NT2/D1 (cell line): ENCODE measurements at regions not wholly inside any gene's neighbourhood (a gene's known extent, or its start where the extent isn't known, plus 50 kb on each side); places are given as distances from the start of the nearest gene placed in this dataset.

Source experiments
- DNase-seq: peaks from one replicate; pipeline ENCODE4 v3.0.0-alpha.2; 2011; ENCODE audit warnings: low read depth, low spot score
- H3K27me3 ChIP-seq: 2 replicates; pipeline ENCODE4 v1.6.0; 2011; ENCODE audit warnings: mild to moderate bottlenecking; ENCODE audit not compliant: insufficient read length, insufficient read depth
- H3K36me3 ChIP-seq: 2 replicates; pipeline ENCODE4 v1.6.1; 2011; ENCODE audit warnings: mild to moderate bottlenecking, low read length, mixed read lengths; ENCODE audit not compliant: insufficient read depth, insufficient read length
- H3K4me1 ChIP-seq: 2 replicates; pipeline ENCODE4 v1.5.1; 2011; ENCODE audit not compliant: insufficient read depth, insufficient read length
- H3K4me3 ChIP-seq: 2 replicates; pipeline ENCODE4 v1.5.1; 2011; ENCODE audit warnings: low read depth; ENCODE audit not compliant: insufficient read length
- H3K9ac ChIP-seq: 2 replicates; pipeline ENCODE4 v1.6.0; 2011; ENCODE audit warnings: low read depth; ENCODE audit not compliant: insufficient read length
- H3K9me3 ChIP-seq: 2 replicates; pipeline ENCODE4 v1.5.1; 2011; ENCODE audit warnings: mild to moderate bottlenecking, low read length; ENCODE audit not compliant: insufficient read depth
- SUZ12 ChIP-seq: IDR thresholded peaks from 2 replicates; pipeline ENCODE4 v1.6.1; 2011; ENCODE audit not compliant: insufficient read length, insufficient read depth; ENCODE audit errors: extremely low read depth
- YY1 ChIP-seq: IDR thresholded peaks from 2 replicates; pipeline ENCODE4 v1.6.1; 2011; ENCODE audit not compliant: insufficient read length, insufficient read depth
- ZNF274 ChIP-seq: IDR thresholded peaks from 2 replicates; pipeline ENCODE4 v1.6.1; 2011; ENCODE audit warnings: mild to moderate bottlenecking, low read depth, low read length

DNA sequence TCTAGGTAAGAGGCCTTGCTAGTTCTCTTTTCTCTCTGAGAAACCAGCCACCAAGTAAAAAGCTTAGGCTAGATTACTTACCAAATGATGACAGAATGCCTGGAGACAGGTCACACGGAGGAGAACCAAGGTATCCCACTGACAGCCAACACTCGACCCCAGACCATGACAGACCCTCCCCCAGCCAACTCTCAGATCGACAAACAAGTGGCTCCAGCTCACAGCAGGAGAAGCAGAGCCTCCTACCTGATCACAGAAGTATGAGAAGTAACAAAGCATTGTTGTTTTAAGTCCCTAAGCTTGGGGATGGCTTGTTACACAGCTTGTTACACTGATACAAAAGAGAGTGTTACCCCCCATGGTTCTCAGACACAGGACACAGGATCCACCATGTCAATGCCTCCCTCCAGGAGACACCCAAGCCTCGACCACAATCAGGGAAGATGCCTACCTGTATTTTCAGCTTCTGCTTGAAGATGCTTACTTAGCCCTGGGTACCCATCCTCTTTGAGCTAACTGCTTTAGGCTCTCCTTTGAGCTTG lies 423.8 kb upstream of the JARID2 start:
- Histone ChIP-seq H3K9me3 (peaks cover 8% of the 10 kb centered on the region; the same call in 1 of the 2 replicates), H3K9ac (no peak overlapping the region)
- no peak for DNase-seq

DNA sequence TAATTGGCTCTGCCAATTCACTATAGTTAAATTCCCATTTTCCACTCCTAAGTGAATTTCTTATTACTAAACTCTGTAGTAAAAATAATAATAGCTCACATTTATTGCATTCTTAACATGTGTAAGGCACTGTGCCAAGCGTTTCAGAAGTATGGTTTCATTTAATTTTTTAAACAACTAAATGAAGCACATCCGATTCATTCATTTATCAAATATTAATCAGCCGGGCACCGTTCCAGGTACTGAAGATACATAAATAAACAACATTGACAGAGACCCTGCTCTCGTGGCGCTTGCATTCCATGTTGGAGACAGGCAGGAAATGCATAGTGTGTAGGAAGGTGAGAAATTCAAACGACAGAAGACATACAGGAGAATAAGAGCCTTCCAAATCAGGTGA lies 423.2 kb upstream of the JARID2 start:
- Histone ChIP-seq H3K4me3 (no peak overlapping the region), H3K9me3 (peaks cover 8% of the 10 kb centered on the region; the same call in 1 of the 2 replicates), H3K4me1 (no peaks in the 10 kb centered on the region), H3K36me3 (no peaks in the 10 kb centered on the region), H3K9ac (no peak overlapping the region), H3K27me3 (no peaks in the 10 kb centered on the region)
- DNase-seq: no peak
- no peak for TF ChIP-seq SUZ12
- TF ChIP-seq YY1: no peak
- no peak for TF ChIP-seq ZNF274

More for the DNA sequence above, 423.8 kb upstream of the JARID2 start:
- Histone ChIP-seq H3K4me3 (no peak overlapping the region), H3K4me1 (no peaks in the 10 kb centered on the region), H3K27me3 (no peaks in the 10 kb centered on the region), H3K36me3 (no peaks in the 10 kb centered on the region)
- no peak for TF ChIP-seq ZNF274
- TF ChIP-seq SUZ12: no peak
- TF ChIP-seq YY1: no peak

DNA sequence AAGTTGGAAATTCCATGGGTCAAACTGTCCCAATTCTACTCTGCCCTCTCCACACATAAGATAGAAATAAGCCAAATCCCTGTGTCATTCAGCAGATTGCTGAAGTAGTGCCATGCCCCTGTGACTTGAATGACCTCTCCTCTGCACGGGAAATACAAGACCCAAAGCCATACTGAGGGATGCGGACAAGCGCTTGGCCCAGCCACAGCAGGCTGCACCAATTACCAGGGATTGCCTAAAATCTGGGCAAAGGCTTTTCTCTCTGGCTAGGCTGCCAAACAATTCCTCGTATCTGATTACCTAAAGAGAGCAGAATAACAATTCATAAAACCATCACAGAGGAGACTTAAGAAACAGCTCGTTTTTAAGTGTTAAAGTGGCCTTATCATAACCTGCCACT lies 421.8 kb upstream of the JARID2 start:
- DNase-seq: no peak
- Histone ChIP-seq H3K9ac (no peak overlapping the region), H3K4me3 (no peak overlapping the region), H3K9me3 (peaks cover 8% of the 10 kb centered on the region; the same call in 1 of the 2 replicates), H3K27me3 (no peaks in the 10 kb centered on the region), H3K36me3 (no peaks in the 10 kb centered on the region), H3K4me1 (no peaks in the 10 kb centered on the region)
- no peak for TF ChIP-seq YY1
- TF ChIP-seq ZNF274: no peak
- TF ChIP-seq SUZ12: no peak

DNA sequence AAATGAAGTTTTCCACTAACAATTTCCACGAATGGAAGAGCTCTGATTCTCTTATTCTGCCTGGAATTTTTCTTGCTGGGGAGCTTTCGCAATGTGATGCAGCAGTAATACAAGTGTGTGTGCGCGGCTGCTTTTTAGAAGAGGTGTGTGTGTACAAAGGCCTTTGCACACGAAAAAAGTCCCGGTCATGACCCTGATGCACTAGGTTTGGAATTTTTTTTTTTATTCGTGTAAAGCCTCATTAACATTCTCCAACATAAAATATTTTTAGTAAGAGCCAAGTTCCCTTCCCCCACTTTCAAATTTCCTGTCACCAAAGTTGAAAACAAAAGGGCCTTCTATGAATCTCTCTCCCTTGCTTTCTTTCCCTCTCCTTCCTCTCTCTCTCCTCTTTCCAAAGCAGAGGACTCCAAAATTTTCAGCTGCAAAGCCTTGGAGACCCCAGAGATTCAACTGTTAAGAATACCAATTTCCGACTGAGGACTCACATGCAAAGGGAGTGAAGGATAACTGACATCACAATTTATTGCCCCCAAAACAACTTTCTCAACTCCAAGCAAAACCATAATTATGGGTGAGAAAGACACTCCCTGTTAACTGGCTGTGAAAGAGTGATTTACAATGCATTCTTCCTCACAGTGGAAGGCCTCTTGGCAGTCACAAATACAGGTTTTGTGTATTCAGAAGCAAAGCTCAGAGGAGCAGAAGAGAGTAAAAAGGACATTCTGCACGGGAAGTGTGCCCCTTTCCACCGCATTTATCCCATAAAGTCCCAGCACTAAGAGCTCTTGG lies 421.2 kb upstream of the JARID2 start:
- no peak for TF ChIP-seq ZNF274
- TF ChIP-seq YY1: no peak
- TF ChIP-seq SUZ12: no peak
- no peak for DNase-seq
- no peaks in the 10 kb centered on the region for H3K36me3 ChIP-seq
- no peak overlapping the region for H3K4me3 ChIP-seq
- no peaks in the 10 kb centered on the region for H3K27me3 ChIP-seq
- H3K4me1 ChIP-seq: no peaks in the 10 kb centered on the region
- no peak overlapping the region for H3K9ac ChIP-seq
- peaks cover 8% of the 10 kb centered on the region; the same call in 1 of the 2 replicates for H3K9me3 ChIP-seq

DNA sequence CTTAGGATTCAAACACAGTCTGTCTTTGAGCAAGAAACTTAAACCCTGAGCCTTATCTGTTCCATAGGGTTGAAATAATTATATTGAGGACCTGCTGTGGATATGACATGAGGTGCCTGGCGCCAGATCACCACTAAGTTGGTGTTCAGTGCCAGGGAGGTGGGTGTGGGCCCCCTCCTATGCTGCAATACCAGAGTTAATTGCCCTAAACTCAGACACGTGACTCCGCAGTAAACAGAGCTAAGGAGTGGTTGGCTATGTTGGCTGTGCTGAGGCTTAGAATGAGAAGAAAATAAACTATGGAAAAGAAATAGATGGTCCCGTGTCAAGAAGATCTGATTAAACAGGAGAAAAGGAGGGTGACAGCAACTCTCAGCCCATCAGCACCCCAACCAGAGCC lies 419.4 kb upstream of the JARID2 start:
- H3K9ac ChIP-seq: no peak overlapping the region
- H3K4me1 ChIP-seq: no peaks in the 10 kb centered on the region
- DNase-seq: no peak
- TF ChIP-seq YY1 (no peak), SUZ12 (no peak), ZNF274 (no peak)
- H3K4me3 ChIP-seq: no peak overlapping the region
- no peaks in the 10 kb centered on the region for H3K36me3 ChIP-seq
- no peaks in the 10 kb centered on the region for H3K27me3 ChIP-seq
- H3K9me3 ChIP-seq: peaks cover 23% of the 10 kb centered on the region; the same call in 1 of the 2 replicates

DNA sequence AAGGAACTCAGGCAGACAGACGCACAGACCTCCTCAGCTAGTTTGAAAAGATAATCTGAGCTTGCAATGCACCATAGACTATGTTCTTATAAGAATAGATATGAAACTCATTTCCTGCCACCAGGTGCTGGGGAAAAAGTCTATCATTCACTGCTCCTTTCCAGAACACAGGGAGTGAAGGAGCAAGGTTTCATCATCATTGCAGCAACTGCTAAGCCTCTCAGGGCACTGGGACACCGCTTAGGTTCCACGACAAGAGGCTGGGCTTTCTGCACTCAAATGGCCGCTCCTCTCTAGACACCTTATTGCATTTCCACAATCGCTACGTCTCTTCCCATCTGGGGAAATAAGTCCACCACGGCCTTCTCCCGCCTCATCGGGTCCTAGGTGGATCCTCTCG lies 418.5 kb upstream of the JARID2 start:
- peaks cover 16% of the 10 kb centered on the region; the same call in 1 of the 2 replicates for H3K9me3 ChIP-seq
- no peak for TF ChIP-seq ZNF274
- no peak for TF ChIP-seq SUZ12
- no peak for TF ChIP-seq YY1
- no peak for DNase-seq
- H3K4me3 ChIP-seq: no peak overlapping the region
- no peaks in the 10 kb centered on the region for H3K4me1 ChIP-seq
- H3K9ac ChIP-seq: no peak overlapping the region
- H3K36me3 ChIP-seq: no peaks in the 10 kb centered on the region
- no peaks in the 10 kb centered on the region for H3K27me3 ChIP-seq

DNA sequence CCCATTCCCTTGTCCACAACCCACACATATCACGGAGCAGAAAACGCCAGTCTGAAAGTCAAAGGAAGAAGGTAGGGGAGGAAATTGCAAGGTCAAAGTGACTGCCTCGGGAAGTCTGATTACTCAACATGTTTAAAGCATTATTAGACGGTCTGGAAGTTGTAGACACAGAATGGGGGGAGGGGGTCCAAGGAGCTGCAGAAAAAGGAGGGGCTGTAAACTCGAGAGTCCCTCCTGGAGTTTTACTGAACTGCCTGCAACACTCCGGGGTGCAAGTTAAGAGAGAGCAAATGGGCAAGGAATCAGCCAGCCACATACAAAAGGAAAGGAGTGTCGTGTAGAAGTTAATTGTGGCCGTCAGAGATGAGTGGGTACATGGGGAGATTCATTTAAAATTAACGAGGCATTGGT lies 417.7 kb upstream of the JARID2 start:
- TF ChIP-seq SUZ12 (no peak), ZNF274 (no peak), YY1 (no peak)
- DNase-seq: no peak
- Histone ChIP-seq H3K4me1 (no peaks in the 10 kb centered on the region), H3K9me3 (peaks cover 15% of the 10 kb centered on the region; the same call in 1 of the 2 replicates), H3K27me3 (no peaks in the 10 kb centered on the region), H3K36me3 (no peaks in the 10 kb centered on the region), H3K9ac (no peak overlapping the region), H3K4me3 (no peak overlapping the region)
